ENCODE measurements at regions not wholly inside any gene's neighbourhood (a gene's known extent, or its start where the extent isn't known, plus 50 kb on each side); places are given as distances from the start of the nearest gene placed in this dataset.

DNA sequence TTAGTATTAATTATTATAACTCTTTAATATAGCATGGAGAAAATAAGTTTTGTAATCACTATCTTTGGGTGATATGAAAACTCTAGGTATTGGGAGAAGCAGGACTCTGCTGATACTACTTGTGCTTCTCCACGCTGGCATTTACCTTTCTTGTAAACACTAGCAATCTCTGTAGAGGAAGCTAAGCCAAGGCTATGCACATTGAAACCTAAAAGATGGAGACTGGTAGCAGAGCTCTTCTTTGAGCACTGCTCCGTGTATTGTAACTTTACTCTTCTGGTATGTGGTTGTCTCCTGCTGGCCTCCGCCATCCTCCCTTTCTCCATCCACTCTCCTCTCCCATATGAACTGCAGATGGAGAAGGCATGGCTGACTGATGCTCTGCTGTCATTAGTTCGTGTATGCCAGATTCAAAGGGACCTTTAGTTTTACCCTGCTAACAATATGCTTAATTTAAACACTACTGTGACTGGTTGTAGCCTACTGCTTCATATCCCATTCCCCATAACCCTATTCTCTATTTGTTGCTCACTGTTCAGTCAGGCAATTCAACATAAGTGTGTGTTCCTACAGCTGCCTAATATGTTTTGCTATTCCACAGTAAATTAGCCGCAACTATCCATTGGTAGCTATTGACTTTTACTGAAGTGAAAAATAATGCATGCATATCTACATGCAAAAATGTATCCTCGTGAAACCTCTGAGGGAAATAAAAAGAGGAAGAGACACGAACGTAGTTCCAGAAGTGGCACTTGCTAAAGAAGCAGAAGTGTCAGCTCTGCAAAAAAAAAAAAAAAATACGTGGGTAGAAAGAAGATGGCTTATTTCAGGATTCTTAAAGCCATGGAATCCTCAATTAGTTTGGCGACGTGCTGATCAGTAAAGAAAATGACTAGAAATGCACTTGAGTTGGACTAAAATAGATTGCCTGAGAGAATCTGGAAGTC is 55.6 kb upstream of the CCSER1 start:
- TF ChIP-seq, protein P1, sequence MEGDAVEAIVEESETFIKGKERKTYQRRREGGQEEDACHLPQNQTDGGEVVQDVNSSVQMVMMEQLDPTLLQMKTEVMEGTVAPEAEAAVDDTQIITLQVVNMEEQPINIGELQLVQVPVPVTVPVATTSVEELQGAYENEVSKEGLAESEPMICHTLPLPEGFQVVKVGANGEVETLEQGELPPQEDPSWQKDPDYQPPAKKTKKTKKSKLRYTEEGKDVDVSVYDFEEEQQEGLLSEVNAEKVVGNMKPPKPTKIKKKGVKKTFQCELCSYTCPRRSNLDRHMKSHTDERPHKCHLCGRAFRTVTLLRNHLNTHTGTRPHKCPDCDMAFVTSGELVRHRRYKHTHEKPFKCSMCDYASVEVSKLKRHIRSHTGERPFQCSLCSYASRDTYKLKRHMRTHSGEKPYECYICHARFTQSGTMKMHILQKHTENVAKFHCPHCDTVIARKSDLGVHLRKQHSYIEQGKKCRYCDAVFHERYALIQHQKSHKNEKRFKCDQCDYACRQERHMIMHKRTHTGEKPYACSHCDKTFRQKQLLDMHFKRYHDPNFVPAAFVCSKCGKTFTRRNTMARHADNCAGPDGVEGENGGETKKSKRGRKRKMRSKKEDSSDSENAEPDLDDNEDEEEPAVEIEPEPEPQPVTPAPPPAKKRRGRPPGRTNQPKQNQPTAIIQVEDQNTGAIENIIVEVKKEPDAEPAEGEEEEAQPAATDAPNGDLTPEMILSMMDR (IDR thresholded peaks at IDR 0.05): no peak
- TF ChIP-seq EP300 (IDR thresholded peaks at IDR 0.05): no peak
- no peak for TF ChIP-seq POLR2AphosphoS5 (IDR thresholded peaks at IDR 0.05)
- TF ChIP-seq POLR2A (IDR thresholded peaks at IDR 0.05): no peak
- no peaks in the 10 kb centered on the region for H3K36me3 ChIP-seq
- no peak overlapping the region for H3K4me3 ChIP-seq
- no peak overlapping the region for H3K27ac ChIP-seq
- H3K4me1 ChIP-seq: no peaks in the 10 kb centered on the region
- no peak for ATAC-seq (ENCODE audit: low FRiP score in 2 of 2)
- 62 to 63% methylated on average over 11 of the region's 11 CpGs for whole genome bisulfite sequencing, 2 donors
- no peak for DNase-seq
- no peaks in the 10 kb centered on the region for H3K9me3 ChIP-seq
- H3K27me3 ChIP-seq: no peaks in the 10 kb centered on the region

DNA sequence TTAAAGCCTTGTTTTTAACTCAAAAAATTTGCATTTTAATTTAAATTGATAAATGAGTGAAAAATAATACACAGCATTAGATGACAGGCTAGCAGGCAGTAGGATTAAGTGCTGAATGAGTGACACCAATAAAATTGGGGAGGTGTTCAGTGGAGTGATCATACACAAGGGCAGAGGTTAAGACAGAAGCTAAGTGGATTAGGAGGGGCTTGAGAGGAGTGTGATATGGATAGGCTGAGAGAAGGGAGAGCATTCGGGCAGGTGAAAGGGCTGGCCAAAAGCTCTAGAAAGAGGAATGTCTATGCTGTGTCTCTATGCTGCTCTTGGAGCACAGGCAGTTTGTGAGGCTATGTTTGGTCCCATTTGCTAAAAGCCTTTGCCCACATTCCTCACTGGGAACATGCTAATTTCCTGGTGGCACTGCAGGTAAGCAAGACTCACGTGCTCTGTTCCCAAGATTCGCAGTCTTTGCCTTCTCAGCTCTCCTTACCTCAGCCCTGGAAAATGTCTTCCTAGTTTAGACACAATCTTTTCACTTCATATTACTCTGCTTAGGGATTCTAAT is 52.8 kb upstream of the CCSER1 start:
- TF ChIP-seq, protein P1 (IDR thresholded peaks at IDR 0.05): no peak
- TF ChIP-seq POLR2AphosphoS5 (IDR thresholded peaks at IDR 0.05) (no peak), POLR2A (IDR thresholded peaks at IDR 0.05) (no peak), EP300 (IDR thresholded peaks at IDR 0.05) (no peak)
- Histone ChIP-seq H3K9me3 (no peaks in the 10 kb centered on the region), H3K36me3 (no peaks in the 10 kb centered on the region), H3K4me3 (no peak overlapping the region), H3K4me1 (no peaks in the 10 kb centered on the region), H3K27me3 (no peaks in the 10 kb centered on the region), H3K27ac (no peak overlapping the region)
- ATAC-seq (ENCODE audit: low FRiP score in 2 of 2): no peak
- DNase-seq: no peak
- 62 to 64% methylated on average over 3 of the region's 3 CpGs for WGBS, 2 donors
